ENCODE measurements at regions not wholly inside any gene's neighbourhood (a gene's known extent, or its start where the extent isn't known, plus 50 kb on each side); places are given as distances from the start of the nearest gene placed in this dataset.

DNA sequence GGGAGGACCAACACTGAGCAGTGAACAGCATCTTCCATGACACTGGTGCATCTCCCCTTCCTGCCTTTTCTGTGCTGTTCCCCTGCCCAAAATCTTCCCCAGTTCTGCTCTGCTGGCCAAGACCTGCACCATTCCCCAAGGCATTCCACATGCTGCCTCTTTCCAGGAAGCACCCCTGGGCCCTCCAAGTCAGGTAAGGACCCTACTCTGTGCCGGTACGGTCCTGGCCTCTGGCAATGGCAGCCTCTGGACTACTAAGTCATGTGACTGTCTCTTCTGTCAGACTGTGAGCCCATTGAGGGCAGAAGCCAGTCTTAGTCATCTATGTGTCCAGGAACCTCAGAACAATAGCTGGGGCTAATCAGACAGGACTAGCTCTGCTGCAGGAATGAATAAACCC, 282.0 kb downstream of the MYCN start:
- TF ChIP-seq, protein P1, sequence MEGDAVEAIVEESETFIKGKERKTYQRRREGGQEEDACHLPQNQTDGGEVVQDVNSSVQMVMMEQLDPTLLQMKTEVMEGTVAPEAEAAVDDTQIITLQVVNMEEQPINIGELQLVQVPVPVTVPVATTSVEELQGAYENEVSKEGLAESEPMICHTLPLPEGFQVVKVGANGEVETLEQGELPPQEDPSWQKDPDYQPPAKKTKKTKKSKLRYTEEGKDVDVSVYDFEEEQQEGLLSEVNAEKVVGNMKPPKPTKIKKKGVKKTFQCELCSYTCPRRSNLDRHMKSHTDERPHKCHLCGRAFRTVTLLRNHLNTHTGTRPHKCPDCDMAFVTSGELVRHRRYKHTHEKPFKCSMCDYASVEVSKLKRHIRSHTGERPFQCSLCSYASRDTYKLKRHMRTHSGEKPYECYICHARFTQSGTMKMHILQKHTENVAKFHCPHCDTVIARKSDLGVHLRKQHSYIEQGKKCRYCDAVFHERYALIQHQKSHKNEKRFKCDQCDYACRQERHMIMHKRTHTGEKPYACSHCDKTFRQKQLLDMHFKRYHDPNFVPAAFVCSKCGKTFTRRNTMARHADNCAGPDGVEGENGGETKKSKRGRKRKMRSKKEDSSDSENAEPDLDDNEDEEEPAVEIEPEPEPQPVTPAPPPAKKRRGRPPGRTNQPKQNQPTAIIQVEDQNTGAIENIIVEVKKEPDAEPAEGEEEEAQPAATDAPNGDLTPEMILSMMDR (IDR thresholded peaks at IDR 0.05; ENCODE audit: insufficient read depth, low read length, poor library complexity, severe bottlenecking), result no peak
- TF ChIP-seq EZH2phosphoT487 (conservative IDR thresholded peaks at IDR 0.05; ENCODE audit: low read length), result no peak
